B cell (primary cell): ENCODE measurements at regions not wholly inside any gene's neighbourhood (a gene's known extent, or its start where the extent isn't known, plus 50 kb on each side); places are given as distances from the start of the nearest gene placed in this dataset.

ENCODE experiments used
- EZH2 ChIP-seq: IDR thresholded peaks from 2 replicates; pipeline ENCODE4 v1.6.1; 2012; ENCODE audit warnings: borderline replicate concordance, low read depth, mild to moderate bottlenecking, moderate library complexity, low read length; ENCODE audit not compliant: insufficient read depth, poor library complexity, severe bottlenecking
- TF ChIP-seq, protein P1 (sequence below): fragments of 200-600 bp; IDR thresholded peaks from one replicate; pipeline ENCODE4 v1.8.0; 2022; ENCODE audit warnings: antibody characterized with exemption, mild to moderate bottlenecking

DNA sequence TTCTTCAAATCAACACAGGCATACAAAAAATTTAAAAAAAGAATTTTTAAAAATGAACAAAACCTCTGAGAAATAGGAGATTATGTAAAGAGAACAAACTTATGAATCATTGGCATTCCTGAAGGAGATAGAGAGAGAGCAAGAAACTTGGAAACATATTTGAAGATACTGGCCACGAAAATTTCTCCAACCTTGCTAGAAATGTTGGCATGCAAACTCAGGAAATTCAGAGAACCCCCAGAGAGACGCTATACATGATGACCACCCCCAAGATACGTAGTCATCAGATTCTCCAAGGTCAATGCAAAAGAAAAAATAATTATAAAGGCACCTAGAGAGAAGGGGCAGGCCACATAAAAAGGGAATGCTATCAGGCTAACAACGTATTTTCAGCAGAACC lies 472.5 kb downstream of the MTRR start:
- TF ChIP-seq, protein P1, sequence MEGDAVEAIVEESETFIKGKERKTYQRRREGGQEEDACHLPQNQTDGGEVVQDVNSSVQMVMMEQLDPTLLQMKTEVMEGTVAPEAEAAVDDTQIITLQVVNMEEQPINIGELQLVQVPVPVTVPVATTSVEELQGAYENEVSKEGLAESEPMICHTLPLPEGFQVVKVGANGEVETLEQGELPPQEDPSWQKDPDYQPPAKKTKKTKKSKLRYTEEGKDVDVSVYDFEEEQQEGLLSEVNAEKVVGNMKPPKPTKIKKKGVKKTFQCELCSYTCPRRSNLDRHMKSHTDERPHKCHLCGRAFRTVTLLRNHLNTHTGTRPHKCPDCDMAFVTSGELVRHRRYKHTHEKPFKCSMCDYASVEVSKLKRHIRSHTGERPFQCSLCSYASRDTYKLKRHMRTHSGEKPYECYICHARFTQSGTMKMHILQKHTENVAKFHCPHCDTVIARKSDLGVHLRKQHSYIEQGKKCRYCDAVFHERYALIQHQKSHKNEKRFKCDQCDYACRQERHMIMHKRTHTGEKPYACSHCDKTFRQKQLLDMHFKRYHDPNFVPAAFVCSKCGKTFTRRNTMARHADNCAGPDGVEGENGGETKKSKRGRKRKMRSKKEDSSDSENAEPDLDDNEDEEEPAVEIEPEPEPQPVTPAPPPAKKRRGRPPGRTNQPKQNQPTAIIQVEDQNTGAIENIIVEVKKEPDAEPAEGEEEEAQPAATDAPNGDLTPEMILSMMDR = no peak
- no peak for TF ChIP-seq EZH2
